Suprapubic skin (tissue), 4 donors: ENCODE measurements at regions not wholly inside any gene's neighbourhood (a gene's known extent, or its start where the extent isn't known, plus 50 kb on each side); places are given as distances from the start of the nearest gene placed in this dataset.

ENCODE experiments used
- EP300 ChIP-seq: sonication (generic); formaldehyde crosslinking; IDR thresholded peaks from one replicate; pipeline ENCODE4 v1.6.1; 2017; ENCODE audit warnings: antibody characterized with exemption
- POLR2A ChIP-seq, 2 donors: fragments of 450-650 bp; IDR thresholded peaks; one replicate each; pipeline ENCODE4 v1.6.1; 2017; ENCODE audit warnings: antibody characterized with exemption in 2 of 2, mild to moderate bottlenecking in 2 of 2, moderate library complexity in 2 of 2
- POLR2AphosphoS5 ChIP-seq, 3 donors: sonication (generic); formaldehyde crosslinking; IDR thresholded peaks; one replicate each; pipeline ENCODE4 v1.6.1; 2017; ENCODE audit warnings: antibody characterized with exemption in 3 of 3
- TF ChIP-seq, protein P1 (sequence below), 2 donors: fragments of 200-600 bp in 1 of 2; fragments of 450-650 bp in 1 of 2; sonication (generic) in 1 of 2; IDR thresholded peaks; one replicate each; pipeline ENCODE4 v1.5.1; 2016 to 2019; ENCODE audit warnings: antibody characterized with exemption in 2 of 2, mild to moderate bottlenecking in 1 of 2, moderate library complexity in 1 of 2

DNA sequence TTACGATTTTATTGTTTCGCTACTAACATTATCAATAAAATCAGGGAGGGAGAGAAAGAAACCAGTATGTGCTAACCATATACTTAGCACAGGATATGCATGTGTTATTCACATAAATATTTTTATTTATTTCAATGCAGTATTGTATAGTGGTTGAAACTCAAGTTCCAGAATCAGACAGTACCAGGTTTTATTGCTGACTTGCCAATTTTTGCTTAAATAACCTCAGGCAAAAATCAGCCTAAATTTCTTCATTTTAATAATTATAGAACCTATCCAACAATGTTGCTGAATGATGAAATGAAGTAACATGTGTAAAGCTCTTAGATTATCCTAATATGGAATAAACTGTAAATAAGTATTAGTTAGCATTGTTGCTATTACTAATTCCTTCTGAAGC lies 61.4 kb upstream of the LRRC7 start:
- TF ChIP-seq, protein P1, sequence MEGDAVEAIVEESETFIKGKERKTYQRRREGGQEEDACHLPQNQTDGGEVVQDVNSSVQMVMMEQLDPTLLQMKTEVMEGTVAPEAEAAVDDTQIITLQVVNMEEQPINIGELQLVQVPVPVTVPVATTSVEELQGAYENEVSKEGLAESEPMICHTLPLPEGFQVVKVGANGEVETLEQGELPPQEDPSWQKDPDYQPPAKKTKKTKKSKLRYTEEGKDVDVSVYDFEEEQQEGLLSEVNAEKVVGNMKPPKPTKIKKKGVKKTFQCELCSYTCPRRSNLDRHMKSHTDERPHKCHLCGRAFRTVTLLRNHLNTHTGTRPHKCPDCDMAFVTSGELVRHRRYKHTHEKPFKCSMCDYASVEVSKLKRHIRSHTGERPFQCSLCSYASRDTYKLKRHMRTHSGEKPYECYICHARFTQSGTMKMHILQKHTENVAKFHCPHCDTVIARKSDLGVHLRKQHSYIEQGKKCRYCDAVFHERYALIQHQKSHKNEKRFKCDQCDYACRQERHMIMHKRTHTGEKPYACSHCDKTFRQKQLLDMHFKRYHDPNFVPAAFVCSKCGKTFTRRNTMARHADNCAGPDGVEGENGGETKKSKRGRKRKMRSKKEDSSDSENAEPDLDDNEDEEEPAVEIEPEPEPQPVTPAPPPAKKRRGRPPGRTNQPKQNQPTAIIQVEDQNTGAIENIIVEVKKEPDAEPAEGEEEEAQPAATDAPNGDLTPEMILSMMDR (IDR thresholded peaks at IDR 0.05): no peak
- TF ChIP-seq POLR2A (IDR thresholded peaks at IDR 0.05) (no peak), EP300 (no peak), POLR2AphosphoS5 (IDR thresholded peaks at IDR 0.05) (no peak)
